GM21786 (cell line): ENCODE measurements at regions not wholly inside any gene's neighbourhood (a gene's known extent, or its start where the extent isn't known, plus 50 kb on each side); places are given as distances from the start of the nearest gene placed in this dataset.

Experiments
- ATAC-seq: cut with Tn5 transposase; IDR thresholded peaks from one replicate; pipeline ENCODE4 v1.9.1; 2021; ENCODE audit not compliant: unreplicated experiment

- ATAC-seq = no peak
Observed at GRCh38 chr4:126007142-126007541, 692.4 kb downstream of the FAT4 start.

DNA sequence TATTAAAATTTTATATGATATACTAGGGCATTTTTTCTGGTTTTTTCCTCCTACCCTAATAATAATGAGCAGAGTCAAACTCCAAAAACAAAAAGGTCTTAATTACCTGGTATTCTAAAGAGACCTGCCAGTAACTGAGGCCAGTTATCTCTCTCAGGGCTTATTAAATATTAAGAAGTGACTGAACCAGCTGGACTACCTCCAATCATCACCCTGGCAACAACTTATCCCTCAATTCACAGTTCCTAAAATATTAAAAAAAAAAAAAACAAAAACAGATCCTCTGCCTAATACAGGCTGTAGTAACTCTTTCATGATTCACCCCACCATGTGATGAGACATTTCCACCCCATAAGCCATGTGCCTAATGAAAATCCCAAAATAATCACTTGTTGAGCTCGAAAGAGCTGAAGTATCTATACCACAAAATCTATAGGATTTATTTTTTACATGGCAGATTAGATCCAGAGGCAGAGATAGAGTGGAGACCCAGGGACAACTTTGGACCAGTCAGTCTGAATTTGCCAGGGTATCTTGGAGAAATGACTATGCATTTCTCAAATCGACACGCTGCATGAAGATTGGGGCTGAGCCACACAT, 698.0 kb downstream of the FAT4 start:
- no peak for ATAC-seq

- ATAC-seq = no peak
Observed at GRCh38 chr4:126018274-126018673, 703.5 kb downstream of the FAT4 start.

DNA sequence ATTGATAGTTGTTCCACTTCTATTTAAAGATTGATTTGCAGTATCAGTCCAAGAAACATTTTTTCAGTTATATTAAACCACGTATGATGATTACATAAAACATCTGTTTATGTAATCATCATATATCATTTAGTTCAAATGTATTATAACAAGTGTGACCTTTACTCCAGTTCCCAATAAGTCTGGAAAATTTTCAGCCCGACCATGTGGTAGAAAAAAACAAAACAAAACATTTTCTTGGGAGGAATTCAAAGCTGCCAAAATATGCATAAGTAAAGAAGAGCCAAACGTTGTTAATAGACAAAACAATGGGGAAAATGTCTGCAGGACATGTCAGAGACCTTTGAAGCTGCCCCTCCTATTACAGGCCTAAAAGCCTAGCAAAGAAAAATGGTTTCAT, 709.1 kb downstream of the FAT4 start:
- no peak for ATAC-seq

DNA sequence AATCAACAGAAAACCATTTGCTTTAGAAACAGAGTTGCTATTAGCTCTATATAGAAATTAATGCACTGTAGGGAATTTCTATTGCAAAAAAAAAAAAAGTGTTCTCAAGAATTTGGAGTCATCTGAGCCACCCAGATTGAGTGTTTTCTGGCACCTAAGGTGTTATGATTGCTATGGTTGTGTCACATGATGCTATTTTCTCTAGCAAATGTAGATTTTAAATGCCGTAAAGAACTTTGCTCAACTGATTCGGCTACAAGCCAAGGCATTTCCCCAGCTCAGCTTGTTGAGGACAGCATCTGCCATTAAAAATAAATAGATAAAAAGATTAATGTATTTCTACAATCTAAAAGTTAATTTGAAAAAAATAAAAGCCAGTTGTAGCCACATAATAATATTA, 712.8 kb downstream of the FAT4 start:
- ATAC-seq = no peak

- no peak for ATAC-seq
Observed at GRCh38 chr4:126028876-126029275, 714.1 kb downstream of the FAT4 start.

GRCh38 chr4:126037231-126037630, 722.5 kb downstream of the FAT4 start:
- ATAC-seq = no peak

DNA sequence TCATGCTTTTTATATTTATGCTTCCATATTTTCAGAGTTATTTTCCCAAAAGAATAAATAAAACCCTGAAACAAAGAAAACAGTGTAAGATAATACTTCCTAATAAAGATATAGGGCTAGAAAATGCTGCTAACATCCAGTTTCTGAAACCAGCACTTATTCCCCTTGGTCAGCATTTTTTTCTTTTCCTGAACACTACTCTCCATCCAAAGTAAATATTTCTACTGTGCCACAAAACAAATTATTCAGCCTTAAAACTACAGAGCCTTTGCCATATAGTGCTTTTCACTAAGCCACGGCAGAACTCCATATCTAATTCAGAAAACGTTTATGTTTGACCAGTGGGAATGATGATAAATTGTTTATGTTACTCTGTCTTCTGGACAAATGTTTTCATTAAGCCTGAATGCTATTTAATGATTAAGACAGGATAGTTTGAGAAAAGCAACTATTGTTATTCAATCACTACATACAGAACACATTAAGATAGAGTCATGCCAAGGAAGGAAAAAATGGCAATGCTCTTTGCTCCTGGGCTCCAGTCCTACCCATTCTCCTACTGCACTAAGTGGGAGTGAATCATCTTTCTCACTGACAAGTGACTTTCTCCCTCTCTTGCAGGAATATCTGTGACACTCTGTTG, 723.9 kb downstream of the FAT4 start:
- no peak for ATAC-seq

- no peak for ATAC-seq
Observed at GRCh38 chr4:126046081-126046614, 731.4 kb downstream of the FAT4 start.

- ATAC-seq = no peak
Observed at GRCh38 chr4:126047114-126047513, 732.4 kb downstream of the FAT4 start.

DNA sequence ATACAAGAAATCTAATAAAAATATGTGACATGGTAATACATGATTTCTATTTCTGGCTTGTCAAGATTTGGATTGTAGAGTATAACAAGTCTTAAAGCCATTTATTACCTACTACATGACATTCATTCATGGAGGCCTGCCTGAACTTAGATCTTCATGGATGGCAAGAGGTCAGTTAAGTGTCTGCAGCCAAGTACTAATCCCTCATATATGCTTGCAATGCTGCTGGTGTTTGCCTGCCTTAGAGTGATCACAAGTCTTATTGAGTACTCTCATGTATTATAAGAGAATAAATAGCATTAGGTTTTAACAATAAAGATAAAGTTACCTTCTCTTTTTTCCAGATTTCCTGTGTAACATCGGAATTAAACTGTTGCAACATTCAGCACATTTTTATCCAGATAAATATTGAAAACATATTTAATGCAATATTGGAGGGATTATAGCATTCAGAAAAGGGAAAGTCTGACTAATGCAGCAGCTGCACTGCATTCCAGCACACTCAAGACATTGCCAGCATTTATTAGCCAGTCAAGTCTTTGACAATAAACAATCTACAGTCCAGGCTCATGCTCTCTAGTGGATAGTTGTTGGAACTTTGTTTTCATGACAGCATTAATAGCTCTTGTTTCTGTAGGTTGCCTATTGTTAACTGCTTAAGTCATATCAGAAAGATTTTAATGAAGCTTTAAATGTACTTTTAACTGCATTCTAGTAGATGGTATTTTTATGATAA, 737.1 kb downstream of the FAT4 start:
- no peak for ATAC-seq

DNA sequence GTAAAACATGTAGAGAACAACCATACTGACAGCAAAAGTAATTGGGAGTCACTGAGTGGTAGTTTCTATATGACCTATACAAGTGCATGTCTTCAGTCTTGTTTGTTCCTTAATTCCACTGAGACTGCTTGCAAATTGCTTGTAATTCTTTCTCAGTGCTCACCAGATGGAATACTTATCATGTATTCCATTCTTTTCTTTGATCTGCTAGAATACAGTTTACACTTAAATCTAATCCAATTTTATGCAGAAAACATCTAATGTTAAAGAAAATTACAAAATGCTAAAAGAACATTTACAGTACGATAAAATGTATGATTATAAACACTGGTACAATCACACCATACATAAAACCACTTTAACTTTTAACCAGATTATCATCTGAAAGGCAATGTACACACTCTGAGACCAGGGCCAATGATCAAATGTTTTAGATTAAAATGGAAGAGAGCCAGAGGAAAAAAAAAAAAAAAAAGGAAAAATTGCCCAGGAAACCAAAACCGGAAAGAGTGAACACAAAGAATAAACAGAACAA, 741.4 kb downstream of the FAT4 start:
- no peak for ATAC-seq

- ATAC-seq = no peak
Observed at GRCh38 chr4:126057371-126057770, 742.6 kb downstream of the FAT4 start.

GRCh38 chr4:126058596-126058995, 743.8 kb downstream of the FAT4 start:
- ATAC-seq = no peak

DNA sequence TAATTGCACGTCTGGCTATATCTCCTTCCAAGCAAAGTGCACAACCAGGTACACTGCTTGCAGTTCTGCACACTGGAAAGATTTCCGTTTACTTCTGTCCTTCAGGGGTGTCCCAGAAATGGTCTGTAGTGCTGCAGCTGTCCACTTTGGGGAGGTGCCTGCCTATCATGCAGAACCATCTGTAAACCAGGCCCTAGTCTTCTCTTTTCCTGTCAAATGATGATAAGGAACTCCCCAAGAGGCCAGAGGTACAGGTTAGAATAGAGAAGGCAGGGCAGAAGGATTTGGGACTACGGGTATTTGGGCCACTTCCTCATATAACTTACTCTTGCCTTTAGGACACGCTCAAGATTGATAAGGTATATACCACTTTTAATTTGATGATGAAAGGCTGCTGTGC, 746.9 kb downstream of the FAT4 start:
- no peak for ATAC-seq

- ATAC-seq = no peak
Observed at GRCh38 chr4:126065016-126065415, 750.3 kb downstream of the FAT4 start.

DNA sequence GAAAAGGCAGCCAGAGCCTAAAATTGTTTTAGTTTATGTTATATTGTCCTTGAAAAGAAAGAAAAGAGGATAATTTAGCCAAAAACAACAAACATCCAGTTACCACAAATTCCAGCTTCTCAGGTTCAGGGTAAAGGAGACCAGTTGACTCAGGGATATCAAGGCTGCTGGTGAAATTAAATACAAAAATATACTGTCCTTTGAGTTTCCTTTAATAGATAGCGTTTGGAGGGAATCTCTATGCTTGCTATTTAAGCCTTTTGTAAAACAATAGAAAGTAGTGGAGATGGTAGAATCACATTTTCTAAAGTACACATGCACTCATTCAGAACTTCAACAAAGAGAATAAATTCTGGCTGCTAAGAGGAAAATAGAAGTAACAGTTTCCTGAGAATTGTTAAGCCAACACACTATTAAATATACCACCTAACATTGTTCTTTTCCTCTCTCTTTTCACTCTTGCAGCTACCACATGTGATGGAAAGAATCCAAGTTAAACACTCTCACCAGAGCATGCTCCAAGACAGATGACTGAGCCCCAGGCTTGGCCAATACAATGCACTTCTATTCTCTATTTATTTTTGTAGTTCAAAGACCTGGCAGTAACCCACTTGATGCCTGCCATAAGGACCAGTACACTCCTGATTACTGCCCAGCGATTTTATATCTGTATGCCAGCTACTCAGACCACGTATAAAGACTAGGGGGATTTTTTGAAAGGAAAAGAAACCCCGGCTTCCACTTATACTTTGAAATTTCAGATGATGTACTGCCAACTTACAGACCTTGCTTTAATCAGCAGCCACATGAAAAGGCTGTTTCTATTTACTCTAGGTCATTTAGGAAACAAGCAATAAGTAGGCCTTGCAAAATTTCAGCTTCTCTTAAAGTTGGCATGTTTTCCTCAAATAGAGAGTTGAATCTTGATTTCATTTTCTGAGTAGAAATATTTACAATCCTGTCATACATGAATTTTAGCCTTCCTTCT, 756.9 kb downstream of the FAT4 start:
- ATAC-seq = no peak

- no peak for ATAC-seq
Observed at GRCh38 chr4:126081336-126081735, 766.6 kb downstream of the FAT4 start.

DNA sequence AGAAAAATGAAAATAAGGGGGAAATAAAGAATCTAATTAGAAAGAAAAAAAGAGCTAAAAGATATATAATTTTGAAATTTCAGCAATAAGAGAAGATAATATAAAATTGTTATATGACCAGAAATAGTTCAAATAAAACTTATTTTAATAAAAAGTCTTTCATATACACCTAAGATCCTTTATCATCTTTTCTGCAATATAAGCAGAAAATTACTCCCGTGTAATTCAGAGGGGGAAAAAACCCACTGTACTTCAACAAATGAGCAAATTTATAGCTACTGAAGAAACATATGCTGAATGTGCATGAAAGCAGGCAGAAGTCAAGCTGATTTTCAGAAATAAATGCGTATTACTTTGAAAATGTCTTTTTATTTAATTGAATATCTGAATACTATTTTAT, 771.3 kb downstream of the FAT4 start:
- ATAC-seq = no peak

DNA sequence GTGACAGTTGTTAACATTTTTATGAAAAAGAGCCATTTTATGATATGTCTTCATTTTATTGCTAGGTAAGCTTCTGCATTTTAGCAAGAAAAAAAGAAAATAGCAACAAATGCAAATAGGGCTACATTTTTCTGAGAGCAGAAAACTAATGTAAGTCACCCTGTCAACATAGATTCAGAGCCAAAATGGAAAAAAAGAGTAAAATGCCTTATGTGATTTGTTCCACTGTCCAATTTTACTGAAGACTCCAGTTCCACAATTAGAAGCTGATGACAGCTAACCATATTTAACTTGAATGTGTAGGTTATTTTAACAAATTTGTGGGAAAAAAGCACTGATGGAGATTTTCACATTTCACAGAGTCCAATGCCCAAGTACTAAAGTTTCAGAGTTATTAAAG, 772.3 kb downstream of the FAT4 start:
- ATAC-seq = no peak
